K562 (cell line): ENCODE measurements at regions not wholly inside any gene's neighbourhood (a gene's known extent, or its start where the extent isn't known, plus 50 kb on each side); places are given as distances from the start of the nearest gene placed in this dataset.

ENCODE experiments used
- ARNT ChIP-seq, 2 experiments: fragments of 450-650 bp; IDR thresholded peaks; 2 replicates each; pipeline ENCODE4 v1.6.1; 2016; ENCODE audit warnings: mild to moderate bottlenecking in 1 of 2
- CBX3 ChIP-seq, 2 experiments: IDR thresholded peaks; 1 replicate in 1 of 2; 2 replicates in 1 of 2; pipeline ENCODE4 v1.6.1; 2012; ENCODE audit warnings: inconsistent platforms in 2 of 2, low read length in 2 of 2, borderline replicate concordance in 1 of 2, control low read depth in 1 of 2
- FOXK2 ChIP-seq, 2 experiments: fragments of 450-650 bp; IDR thresholded peaks in 1 of 2; conservative IDR thresholded peaks in 1 of 2; 2 replicates each; pipeline ENCODE4 v1.6.1; 2016; ENCODE audit warnings: low read depth in 2 of 2, mild to moderate bottlenecking in 1 of 2
- FOXP4 ChIP-seq: sonication (generic); formaldehyde crosslinking; IDR thresholded peaks from 2 replicates; pipeline ENCODE4 v1.8.0; 2022; ENCODE audit warnings: mild to moderate bottlenecking, missing genetic modification reagents, borderline replicate concordance
- GATAD2B ChIP-seq: fragments of 450-650 bp; IDR thresholded peaks from 2 replicates; pipeline ENCODE4 v1.6.1; 2017; ENCODE audit warnings: mild to moderate bottlenecking, borderline replicate concordance
- HDAC1 ChIP-seq, 2 experiments: fragments of 450-650 bp; IDR thresholded peaks; 2 replicates each; pipeline ENCODE4 v1.6.1; 2016 to 2017; ENCODE audit warnings: inconsistent platforms in 1 of 2, mild to moderate bottlenecking in 1 of 2, moderate library complexity in 1 of 2
- HNRNPL ChIP-seq: fragments of 200-400 bp; formaldehyde crosslinking; IDR thresholded peaks from 2 replicates; pipeline ENCODE4 v1.6.1; 2017; ENCODE audit warnings: low read depth, mild to moderate bottlenecking, low read length
- L3MBTL2 ChIP-seq: fragments of 450-650 bp; IDR thresholded peaks from 2 replicates; pipeline ENCODE4 v1.6.1; 2016; ENCODE audit warnings: mild to moderate bottlenecking, moderate library complexity
- MCM7 ChIP-seq, 2 experiments: fragments of 450-650 bp; IDR thresholded peaks; 2 replicates each; pipeline ENCODE4 v1.6.1; 2016 to 2018
- MYNN ChIP-seq, 2 experiments: sonication (generic); formaldehyde crosslinking in 1 of 2; IDR thresholded peaks; 2 replicates each; pipeline versions ENCODE4 v1.5.0 to v1.6.1; 2016 to 2020; ENCODE audit warnings: antibody characterized with exemption in 1 of 2, missing genetic modification reagents in 1 of 2
- SETDB1 ChIP-seq: IDR thresholded peaks from one replicate; pipeline ENCODE4 v1.6.1; 2012; ENCODE audit warnings: low read length, control low read depth, inconsistent platforms
- SIRT6 ChIP-seq: IDR thresholded peaks from one replicate; pipeline ENCODE4 v1.6.1; 2012; ENCODE audit warnings: low read depth, mild to moderate bottlenecking, control low read depth, inconsistent platforms, low read length, moderate library complexity
- SRSF9 ChIP-seq: fragments of 200-400 bp; formaldehyde crosslinking; IDR thresholded peaks from 2 replicates; pipeline ENCODE4 v1.6.1; 2017; ENCODE audit warnings: low read depth, low read length, borderline replicate concordance
- TFAM ChIP-seq: fragments of 250-450 bp; sonication (Bioruptor Pico); conservative IDR thresholded peaks from 2 replicates; pipeline ENCODE4 v1.5.0; 2021; ENCODE audit warnings: mild to moderate bottlenecking, moderate library complexity
- THRAP3 ChIP-seq: fragments of 450-650 bp; IDR thresholded peaks from 2 replicates; pipeline ENCODE4 v1.6.1; 2016; ENCODE audit warnings: mild to moderate bottlenecking, inconsistent platforms, borderline replicate concordance
- TRIM24 ChIP-seq, 2 experiments: fragments of 450-650 bp; IDR thresholded peaks; 2 replicates each; pipeline ENCODE4 v1.6.1; 2016
- USF1 ChIP-seq: sonication (generic); formaldehyde crosslinking; IDR thresholded peaks from 2 replicates; pipeline ENCODE4 v1.9.0; 2022; ENCODE audit warnings: mild to moderate bottlenecking, missing genetic modification reagents
- VEZF1 ChIP-seq: fragments of 200-800 bp; sonication (Bioruptor generic); IDR thresholded peaks from 2 replicates; pipeline ENCODE4 v1.6.1; 2017; ENCODE audit warnings: missing genetic modification characterization, missing compliant biosample characterization
- ZFP36 ChIP-seq: fragments of 150-350 bp; IDR thresholded peaks from 2 replicates; pipeline ENCODE4 v1.6.1; 2018; ENCODE audit warnings: low read length, low read depth; ENCODE audit not compliant: partially characterized antibody
- ZNF133 ChIP-seq: fragments of 250-450 bp; sonication (Bioruptor Pico); IDR thresholded peaks from 2 replicates; pipeline ENCODE4 v1.4.0; 2020; ENCODE audit warnings: mild to moderate bottlenecking
- ZNF277 ChIP-seq: fragments of 250-450 bp; sonication (Bioruptor Pico); IDR thresholded peaks from 2 replicates; pipeline ENCODE4 v1.8.0; 2022; ENCODE audit warnings: inconsistent platforms, mild to moderate bottlenecking, moderate library complexity, borderline replicate concordance
- ZNF512 ChIP-seq: IDR thresholded peaks from 2 replicates; pipeline ENCODE4 v1.6.1; 2016; ENCODE audit warnings: missing genetic modification characterization, missing compliant biosample characterization
- ZNF561 ChIP-seq: fragments of 450-650 bp; formaldehyde crosslinking; conservative IDR thresholded peaks from 2 replicates; pipeline ENCODE4 v1.4.0; 2020; ENCODE audit warnings: mild to moderate bottlenecking, moderate library complexity
- ZNF766 ChIP-seq: fragments of 200-800 bp; sonication (Bioruptor generic); conservative IDR thresholded peaks from 2 replicates; pipeline ENCODE4 v1.6.1; 2016; ENCODE audit warnings: missing genetic modification characterization, missing compliant biosample characterization

GRCh38 chr6:27551607-27552006 lies 78.7 kb upstream of the ZNF184 start (continued):
- TF ChIP-seq VEZF1 (CRISPR knock-in tag): no peak
- no peak for TF ChIP-seq ZFP36
- TF ChIP-seq THRAP3: peak; percentile 76; the same call in 1 of the 2 replicates
- TF ChIP-seq TRIM24 (IDR thresholded peaks at IDR 0.05): no peak
- TF ChIP-seq L3MBTL2: no peak
- no peak for TF ChIP-seq SETDB1
- no peak for TF ChIP-seq ZNF133 (CRISPR knock-in tag)
- TF ChIP-seq ZNF512 (tag): peak; percentile 96
- TF ChIP-seq ARNT (IDR thresholded peaks at IDR 0.05): peak in 1 of 2 experiments; percentile 67; a peak in 2 of 4 replicates
- TF ChIP-seq TFAM (CRISPR knock-in tag): no peak
- TF ChIP-seq ZNF766 (CRISPR knock-in tag): no peak
- no peak for TF ChIP-seq SRSF9
- TF ChIP-seq GATAD2B: no peak
- TF ChIP-seq USF1 (CRISPR knock-in tag): no peak
- TF ChIP-seq FOXP4 (CRISPR knock-in tag): no peak
- no peak for TF ChIP-seq ZNF561
- no peak for TF ChIP-seq HDAC1 (IDR thresholded peaks at IDR 0.05)
- TF ChIP-seq MYNN (IDR thresholded peaks at IDR 0.05): no peak
- no peak for TF ChIP-seq MYNN (CRISPR knock-in tag; IDR thresholded peaks at IDR 0.05)
- no peak for TF ChIP-seq HNRNPL
- TF ChIP-seq ZNF277: no peak
- TF ChIP-seq SIRT6: no peak
- TF ChIP-seq CBX3 (IDR thresholded peaks at IDR 0.05; ENCODE audit: borderline replicate concordance in 1 of 2, low read length in 2 of 2): no peak
- TF ChIP-seq FOXK2 (conservative IDR thresholded peaks at IDR 0.05 in 1 of 2, IDR thresholded peaks at IDR 0.05 in 1 of 2; ENCODE audit: low read depth in 2 of 2): peak in 1 of 2 experiments; percentile 24; a peak in 1 of 4 replicates
- TF ChIP-seq MCM7 (IDR thresholded peaks at IDR 0.05): peak in 1 of 2 experiments; percentile 41; a peak in 1 of 4 replicates
